LoVo (cell line): ENCODE measurements at regions not wholly inside any gene's neighbourhood (a gene's known extent, or its start where the extent isn't known, plus 50 kb on each side); places are given as distances from the start of the nearest gene placed in this dataset.

Experiments
- DNase-seq: peaks from one replicate; pipeline ENCODE4 v3.0.0-alpha.2; 2016; ENCODE audit warnings: low spot score

DNA sequence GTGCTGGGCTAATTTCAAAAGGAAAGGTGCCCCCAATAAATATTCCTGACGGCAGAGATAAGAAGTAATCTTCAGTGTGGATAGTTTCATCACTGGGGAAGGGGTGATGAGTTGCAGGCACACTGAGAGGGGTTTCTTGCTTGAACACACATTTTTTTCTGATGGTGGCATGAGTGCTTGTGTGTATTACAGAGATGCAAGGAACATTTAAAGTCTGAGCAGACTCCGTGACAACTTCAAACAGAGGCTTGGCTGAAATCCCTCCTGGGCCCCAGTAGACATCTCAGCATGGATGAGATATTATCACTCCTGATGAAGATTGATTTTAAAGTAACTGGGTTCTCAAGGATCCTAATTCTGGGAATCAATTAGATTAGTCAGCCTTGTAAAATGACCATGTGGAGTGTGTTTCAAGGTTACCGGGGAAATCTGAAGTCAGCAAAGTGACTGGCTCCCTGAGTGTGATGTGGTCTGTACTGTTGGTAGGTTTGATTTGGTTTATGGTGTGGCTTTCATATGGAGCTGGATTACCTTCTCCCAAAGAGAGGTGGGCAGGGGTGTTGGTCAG, 435.8 kb upstream of the EEF2KMT start:
- no peak for DNase-seq

DNA sequence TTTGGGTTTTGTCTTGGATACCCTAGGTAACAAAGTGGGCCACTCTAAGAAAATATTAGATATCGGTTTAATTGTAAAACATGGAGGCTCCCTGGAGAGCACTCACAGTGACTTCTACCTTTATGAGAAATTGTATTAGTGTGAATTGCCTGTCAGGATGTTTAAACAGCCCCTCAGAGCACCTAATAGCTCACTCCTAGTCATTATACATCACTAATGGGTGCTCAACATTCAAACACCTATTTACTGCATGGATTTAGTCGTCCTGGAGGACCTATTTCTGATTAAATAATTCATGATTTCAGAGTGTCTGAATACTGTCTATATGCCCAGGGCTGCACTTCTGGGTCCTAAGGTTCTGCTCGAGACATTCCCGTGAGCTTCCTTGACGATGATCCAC, 430.2 kb upstream of the EEF2KMT start:
- DNase-seq: no peak

DNA sequence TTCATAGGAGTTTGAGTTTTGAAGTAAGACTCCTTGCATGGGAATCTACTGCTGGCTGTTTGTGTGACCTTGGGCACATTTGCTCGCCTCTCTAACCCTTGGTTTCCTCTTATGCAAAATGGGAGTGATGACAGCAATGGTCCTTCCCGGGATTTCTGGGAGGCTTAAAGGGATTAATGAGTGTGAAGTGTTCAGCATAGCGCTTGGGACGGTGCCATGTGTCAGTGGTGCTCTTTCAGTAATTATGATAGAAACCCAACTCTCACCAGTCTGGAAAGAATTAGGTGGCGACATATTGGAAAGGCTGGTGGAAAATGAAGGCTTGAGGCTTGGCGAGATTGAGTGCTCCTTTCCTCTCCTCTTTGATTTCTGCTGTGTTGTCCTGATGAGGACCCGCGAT, 429.2 kb upstream of the EEF2KMT start:
- no peak for DNase-seq

DNA sequence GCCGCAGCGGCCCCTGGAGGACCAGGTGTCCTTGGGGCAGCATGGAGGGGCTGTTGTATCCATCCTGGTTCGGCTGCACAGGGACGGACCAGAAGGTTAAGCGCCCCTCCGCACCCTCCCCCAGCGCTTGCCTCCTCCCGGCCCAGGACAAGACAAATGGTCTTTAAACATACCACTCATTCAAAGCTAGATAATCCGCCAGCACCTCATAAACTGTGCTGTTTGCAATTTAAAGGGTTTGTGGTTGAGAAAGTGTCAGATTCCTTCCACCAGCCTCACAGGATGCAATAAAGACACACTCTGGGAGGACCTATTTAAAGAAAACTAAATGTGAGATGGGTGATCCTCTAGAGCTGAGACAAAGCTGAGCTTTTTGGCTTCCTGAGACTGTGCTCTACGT, 426.2 kb upstream of the EEF2KMT start:
- no peak for DNase-seq

DNA sequence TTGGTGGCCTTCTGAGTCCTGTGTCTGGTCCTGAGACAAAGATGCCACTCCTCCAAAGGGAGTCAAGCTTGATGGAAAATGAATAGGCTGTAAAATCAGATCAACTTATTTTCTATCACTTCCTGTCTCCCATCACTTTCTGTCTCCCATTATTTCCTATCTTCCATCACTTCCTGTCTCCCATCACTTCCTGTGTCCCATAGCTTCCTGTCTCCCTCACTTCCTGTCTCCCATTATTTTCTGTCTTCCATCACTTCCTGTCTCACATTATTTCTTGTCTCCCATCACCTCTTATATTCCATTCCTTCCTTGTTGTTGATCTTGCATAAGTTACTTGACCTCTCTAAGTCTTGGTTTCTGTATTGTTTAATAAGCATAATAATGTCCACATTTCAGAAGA, 418.5 kb upstream of the EEF2KMT start:
- DNase-seq: no peak

DNA sequence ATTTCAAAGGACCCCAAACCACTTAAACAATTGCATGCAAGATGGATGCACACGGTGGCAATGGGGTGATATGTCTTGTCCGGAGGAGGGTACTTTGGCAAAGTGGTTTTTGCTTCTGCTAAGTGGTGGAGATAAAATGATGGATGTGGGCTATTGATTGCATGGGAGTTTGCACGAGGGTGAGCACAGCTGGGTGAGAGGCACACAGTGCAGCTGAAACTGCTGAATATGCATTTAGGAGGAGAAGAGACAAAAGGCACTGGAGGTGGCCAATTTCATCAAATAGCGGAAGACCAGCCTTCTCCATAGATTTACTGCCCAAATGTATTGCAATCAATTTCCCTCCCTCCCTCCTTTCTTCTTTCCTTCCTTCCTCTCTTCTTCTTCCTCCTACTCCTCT, 414.4 kb upstream of the EEF2KMT start:
- DNase-seq: no peak

DNA sequence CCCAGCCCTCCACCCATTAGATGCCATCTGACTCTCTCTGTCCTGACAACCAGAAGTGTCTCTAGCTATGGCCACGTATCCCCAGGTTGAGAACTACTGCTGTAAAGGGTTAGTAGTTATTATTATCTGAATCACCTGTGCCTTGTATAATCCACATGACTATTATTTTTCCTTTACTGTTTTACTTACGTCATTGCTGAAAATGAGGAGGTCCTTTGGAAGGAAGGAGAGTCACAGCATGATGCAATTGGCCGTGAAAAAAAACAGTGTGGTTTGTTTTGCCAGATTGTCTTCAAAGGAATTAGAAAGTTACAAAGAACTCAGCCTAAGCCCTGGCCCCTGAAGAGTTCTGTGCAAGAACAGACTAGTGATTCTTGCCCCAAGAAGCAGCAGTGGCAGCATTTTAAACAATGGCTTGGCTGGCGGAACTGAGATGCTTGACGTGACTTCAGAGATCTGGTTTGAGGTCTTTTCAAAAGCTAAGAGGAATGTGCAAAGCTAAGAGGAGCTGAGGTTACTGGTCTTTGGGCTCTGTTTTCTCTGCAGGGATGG, 413.3 kb upstream of the EEF2KMT start:
- no peak for DNase-seq

DNA sequence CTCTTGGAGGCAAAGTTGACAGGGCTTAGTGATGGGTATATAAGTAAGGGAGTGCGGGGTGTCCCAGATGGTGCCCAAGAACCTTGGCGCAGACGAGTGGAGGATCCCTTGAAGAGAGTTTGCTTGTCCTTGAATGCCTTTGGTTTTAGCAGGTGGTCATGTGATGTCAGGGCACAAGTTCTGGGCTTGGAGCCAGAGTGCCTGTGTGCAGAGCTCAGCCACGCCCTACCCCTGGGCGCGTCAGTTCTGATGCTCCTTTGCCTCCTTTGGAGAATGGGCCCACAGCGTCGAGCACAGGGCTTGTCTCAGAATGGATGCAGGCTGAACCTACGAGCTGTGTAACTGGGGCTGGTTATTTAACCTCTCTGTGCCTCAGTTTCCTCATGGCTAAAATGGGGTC, 412.2 kb upstream of the EEF2KMT start:
- DNase-seq: no peak

DNA sequence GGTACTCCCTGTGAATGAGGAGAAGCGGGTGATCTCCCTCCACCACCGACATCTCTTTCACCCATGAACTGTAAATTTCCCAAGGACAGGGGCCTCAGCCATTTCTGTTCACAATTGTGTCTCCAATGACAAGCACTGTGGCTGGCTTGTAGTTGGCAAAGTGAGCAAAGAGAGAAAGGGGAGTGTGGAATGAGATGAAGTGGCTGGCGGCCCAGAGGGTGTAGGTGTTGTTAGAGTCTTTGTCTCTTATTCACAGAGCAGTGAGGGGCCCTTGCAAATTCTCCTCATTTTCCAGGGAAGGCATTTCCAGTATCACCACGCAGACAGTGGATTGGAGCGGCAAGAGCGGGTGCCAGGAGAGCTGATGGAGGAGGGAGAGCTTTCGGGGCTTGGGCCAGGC, 411.7 kb upstream of the EEF2KMT start:
- no peak for DNase-seq

DNA sequence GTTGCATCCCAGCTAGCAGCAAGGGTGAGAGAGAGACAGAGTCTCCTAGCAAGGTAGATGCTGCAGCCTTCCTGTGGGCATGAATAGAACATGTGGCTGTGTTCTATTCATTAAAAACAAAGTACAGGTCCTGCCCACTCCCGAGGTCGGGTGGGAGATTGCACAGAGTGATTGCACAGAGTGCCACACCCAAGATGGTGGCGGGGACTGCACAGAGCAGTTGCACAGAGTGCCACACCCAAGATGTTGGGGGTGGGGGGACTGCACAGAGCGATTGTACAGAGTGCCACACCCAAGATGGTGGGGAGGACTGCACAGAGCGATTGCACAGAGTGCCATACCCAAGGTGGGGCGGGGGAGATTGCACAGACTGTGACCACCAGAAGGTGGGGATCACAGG, 410.8 kb upstream of the EEF2KMT start:
- no peak for DNase-seq

DNA sequence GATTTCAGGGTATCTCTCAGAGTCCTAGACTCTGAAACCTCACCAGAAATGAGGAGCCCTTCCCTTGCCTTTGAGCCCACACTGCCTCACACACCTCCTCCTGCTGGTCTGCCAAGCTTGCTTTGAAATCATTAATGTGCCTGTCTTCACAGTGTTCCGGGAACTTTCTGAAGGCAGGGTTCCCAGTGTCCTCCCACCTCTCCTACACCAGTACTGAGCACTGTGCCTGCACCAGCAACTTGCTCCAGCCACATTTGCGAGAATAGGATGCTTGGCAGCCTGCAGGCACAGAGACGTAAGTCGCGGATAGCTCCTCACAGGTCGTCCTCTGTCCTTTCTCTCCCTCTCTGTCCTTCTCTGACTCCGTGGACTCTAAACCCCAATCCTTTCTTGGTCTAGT, 408.4 kb upstream of the EEF2KMT start:
- DNase-seq: no peak

DNA sequence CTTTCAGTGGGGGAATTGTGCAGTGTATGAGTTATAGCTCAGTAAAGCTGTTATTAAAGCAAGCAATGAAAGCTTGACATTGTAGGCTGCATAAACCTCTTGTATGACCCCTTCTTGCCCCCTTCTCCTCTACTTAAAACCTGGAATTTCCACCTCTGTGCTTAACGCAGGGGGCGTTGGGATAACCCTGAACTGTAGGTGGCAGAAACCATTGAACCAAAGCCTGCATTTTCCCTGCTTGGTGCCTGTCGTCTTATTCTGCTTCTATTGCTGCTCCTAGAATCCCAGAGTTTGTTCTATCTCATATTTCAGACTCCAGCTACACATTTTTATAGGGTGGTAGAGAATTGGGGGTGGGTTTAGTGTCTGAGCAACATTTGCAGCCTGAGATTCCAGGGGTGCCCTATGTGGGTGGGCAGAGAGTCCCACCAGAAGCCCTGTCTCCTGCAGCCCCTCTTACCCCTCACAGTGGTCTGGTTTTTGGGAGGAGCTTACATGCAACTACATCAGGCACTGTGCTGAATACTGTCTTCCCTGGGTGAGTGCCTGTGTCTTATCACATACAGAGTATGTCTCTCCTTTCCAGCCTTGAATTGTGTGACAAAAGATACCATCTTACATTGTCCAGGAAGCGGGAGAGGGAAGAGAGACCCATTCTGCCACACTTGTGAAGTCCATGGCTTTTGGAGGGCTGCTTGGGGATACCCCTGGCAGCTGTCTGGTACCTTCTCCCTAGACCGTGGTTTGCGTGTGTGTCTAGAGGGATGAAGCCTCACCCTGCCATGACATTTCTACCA, 407.7 kb upstream of the EEF2KMT start:
- DNase-seq: no peak

DNA sequence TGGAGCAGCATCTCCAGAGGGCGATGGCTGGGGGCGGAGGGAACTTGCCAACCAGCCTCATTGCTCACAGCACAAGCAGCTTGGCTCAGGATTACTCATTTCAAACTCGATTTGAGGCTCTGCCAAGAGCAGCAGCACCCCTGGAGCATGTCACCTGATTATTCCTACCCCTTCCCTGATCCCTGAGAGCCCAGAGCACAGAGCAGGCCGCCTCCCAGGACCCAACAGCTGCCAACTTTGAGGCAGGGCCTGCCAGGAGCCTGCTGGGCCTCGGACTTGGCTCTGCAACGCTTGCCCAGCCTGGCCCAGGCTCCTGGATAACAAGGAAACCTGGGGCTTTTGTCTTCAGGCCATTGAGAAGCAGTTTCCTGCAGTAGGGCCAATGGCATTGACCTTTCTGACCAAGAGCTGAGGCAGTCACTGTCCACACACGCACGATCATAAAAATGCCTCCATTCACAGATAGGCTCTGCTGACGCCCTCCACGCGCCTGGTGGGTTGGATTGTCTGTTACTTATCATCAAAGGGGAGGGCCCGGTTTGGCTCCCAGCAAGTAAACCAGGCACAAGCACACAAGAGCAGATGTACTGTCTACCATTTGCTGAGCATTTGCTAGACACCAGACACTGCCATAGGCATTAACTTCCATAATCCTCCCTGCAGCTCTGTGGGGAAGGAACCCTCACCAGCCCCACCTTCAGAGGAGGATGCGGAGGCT, 406.6 kb upstream of the EEF2KMT start:
- DNase-seq: no peak

DNA sequence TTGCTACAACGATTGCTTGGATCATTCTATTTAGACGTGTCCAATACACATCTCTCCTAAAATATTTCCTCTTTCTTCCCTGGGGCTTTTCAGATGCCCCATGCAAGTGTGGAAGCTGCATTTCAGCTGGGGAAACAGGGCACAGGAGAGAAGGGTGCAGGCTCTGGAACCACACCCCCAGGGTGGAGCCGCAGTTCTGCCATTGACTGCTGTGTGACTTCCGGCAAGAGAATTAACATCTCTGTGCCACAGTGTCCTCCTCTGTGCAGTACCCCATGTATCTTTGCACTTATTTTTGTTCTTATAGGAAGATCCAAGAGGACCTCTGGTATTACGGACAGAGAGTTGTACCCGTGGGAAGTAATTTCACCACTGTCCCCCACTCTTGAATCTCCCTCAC, 405.3 kb upstream of the EEF2KMT start:
- DNase-seq: no peak

DNA sequence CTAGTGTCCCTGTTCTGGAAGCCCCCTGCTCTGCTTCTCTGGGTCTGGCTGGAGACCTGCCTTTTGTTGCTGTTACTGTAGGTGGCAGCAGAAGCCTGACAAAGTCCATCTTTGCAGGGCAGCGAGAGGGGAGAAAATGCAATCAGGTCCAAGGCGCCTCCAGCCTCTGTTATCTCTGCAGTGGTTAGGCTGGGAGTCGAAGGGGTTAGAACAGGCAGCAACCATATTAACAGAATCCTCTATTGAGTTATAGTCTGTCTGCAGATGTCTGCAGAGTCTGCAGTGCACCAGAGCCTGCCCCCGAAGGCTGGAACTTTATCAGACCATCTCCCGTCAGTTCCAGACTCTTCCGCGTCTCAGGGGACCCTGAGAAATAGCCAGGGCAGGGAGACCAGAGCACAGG, 404.9 kb upstream of the EEF2KMT start:
- DNase-seq: peak; percentile 7

DNA sequence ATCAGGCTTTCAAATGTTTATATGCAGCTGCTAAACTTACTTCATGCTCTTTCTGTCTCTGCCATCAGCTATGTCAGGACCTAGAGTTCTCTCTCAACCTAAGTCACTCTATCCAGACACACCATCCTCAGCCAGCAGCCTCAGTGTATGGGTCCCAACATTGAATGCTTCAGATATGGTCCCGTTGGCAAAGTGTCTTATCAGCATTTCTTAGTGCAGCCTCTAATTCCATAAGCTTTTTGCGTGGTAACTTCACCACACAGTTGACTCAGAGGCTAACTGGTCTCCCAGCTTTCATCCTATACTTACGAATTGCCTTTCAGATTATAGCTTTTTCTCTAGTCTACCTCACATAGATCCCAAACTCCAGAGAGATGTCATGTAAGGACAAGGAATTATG, 402.9 kb upstream of the EEF2KMT start:
- DNase-seq: no peak

DNA sequence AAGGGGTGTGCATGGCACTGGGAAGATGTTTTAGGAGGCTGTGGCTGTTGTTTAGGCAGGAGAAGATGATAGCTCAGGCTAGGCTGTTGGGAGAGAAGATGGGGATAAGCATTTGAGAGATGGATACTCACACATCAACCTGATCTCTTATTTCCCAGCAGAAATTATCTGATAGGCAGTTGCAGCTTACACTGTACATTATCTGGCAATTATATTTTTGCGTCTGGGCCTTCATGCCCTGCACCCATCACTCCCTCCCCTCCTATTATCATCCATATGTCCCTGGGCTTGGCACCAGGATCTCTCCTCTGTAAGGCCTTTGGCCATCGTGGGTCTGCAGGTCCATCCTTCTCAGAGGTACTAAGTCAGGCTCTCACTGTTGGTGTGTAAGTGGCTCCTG, 401.0 kb upstream of the EEF2KMT start:
- no peak for DNase-seq

DNA sequence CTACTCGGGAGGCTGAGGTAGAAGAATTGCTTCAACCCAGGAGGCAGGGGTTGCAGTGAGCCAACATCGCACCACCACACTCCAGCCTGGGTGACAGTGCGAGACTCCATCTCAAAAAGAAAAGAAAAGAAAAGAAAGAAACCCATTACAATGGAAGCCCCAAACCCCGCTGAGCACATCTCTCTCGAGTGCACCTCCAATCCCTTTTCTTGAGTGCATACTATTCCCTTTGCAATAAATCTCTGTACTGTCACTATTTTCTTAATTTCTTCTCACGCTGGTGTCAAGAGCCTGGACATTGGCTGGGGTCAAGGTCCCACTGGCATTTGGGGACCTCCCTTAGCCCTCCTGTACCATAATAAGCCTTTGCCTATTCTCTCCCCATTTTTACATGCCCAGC, 398.4 kb upstream of the EEF2KMT start:
- DNase-seq: no peak

DNA sequence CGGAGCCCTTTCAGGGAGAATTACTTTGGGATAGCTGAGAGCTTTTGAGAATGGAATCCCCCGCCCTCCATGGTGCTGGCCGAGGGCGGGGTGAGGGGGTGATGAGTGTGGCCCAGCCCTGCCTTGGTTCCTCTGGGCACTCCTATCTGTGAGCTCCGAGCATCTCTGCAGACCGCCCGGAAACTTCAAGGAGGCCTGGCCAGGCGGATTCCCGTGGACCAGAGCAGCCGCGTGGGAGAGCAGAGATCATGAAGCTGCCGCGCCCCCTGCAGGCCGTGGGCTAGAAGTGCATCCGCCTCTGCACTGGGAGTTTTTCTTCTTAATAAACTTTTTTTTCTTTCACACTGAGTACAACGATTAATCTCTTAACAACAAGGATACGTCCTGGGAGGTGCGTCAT, 392.9 kb upstream of the EEF2KMT start:
- DNase-seq: peak; percentile 21

DNA sequence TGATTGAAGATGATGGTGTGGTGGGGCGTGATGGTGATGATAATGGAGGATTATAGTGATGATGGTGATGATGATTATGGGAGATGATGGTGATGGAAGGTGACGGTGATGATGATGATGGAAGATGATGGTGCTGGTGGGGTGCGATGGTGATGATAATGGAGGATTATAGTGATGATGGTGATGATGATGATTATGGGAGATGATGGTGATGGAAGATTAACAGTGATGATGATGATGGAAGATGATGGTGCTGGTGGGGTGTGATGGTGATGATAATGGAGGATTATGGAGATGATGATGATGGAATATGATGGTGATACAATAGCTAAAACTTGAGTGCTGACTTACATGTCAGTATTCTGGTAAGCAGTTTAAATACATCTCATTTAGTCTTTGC, 391.0 kb upstream of the EEF2KMT start:
- no peak for DNase-seq

DNA sequence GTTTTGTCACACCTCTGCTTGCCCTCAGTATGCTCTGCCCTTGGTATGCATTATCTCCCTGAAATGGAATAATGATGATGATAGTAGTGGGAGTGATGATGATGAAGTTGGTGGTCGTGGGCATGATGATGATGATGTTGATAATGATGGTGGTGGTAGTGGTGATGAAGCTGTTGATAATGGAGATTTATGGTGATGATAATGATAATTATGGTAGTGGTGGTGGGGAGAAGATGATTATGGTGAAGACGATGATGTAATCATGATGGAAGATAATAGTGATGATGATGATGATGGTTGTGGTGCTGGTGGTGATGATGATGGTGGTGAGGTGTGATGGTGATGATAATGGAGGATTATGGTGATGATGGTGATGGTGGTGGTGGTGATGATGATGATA, 390.1 kb upstream of the EEF2KMT start:
- no peak for DNase-seq

DNA sequence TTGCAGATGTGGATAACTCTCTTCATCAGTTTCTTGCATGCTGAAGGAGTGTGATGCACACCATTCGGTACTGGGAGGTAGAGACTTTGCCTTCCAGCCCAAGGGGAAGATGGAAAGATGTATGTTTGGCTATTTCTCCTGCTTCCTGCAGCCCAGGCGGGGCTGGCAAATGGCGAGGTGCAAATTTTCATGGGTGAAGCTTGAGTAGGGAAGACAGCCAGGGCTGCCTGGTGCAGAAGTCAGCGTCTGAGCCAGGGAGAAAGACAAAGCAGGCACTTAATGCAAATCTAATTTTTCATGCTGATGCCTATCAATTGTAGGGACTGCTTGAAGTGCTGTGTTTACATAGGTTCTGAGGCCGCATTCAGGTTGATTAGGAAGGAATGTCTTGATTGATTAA, 384.7 kb upstream of the EEF2KMT start:
- no peak for DNase-seq
